SK-N-SH (cell line): ENCODE measurements at regions not wholly inside any gene's neighbourhood (a gene's known extent, or its start where the extent isn't known, plus 50 kb on each side); places are given as distances from the start of the nearest gene placed in this dataset.

ENCODE experiments used
- CTCF ChIA-PET: fragments of 300-600, 350-600 bp; formaldehyde crosslinking; extraction: SDS; loops from one replicate; lab custom pipeline; 2021; lab: Yijun Ruan, JAX
- POLR2A ChIA-PET: fragments of 350-600 bp; sonication (Branson Sonifier 250); formaldehyde crosslinking; extraction: SDS; loops from one replicate; lab custom pipeline; 2020; ENCODE audit warnings: antibody characterized with exemption, inconsistent platforms; lab: Yijun Ruan, JAX
- DNase-seq: peaks from one replicate; pipeline ENCODE4 v3.0.0; 2012
- H2AFZ ChIP-seq: fragments of 200-600 bp; sonication (generic); 2 replicates; pipeline ENCODE4 v1.8.1; 2016; ENCODE audit warnings: antibody characterized with exemption, mild to moderate bottlenecking, low read depth
- H3F3A ChIP-seq: fragments of 200-600 bp; sonication (generic); replicated peaks from 2 replicates; pipeline ENCODE3; 2016; ENCODE audit warnings: antibody characterized with exemption, mild to moderate bottlenecking; ENCODE audit not compliant: insufficient read depth
- H3K27ac ChIP-seq, 2 experiments: fragments of 200-500 bp in 1 of 2; fragments of 200-600 bp in 1 of 2; sonication (Bioruptor generic) in 1 of 2; sonication (generic), shearing (Covaris generic) in 1 of 2; 2 replicates each; pipeline versions ENCODE4 v1.5.1 to v1.6.1; 2014 to 2016; ENCODE audit warnings: low read depth in 2 of 2, inconsistent platforms in 1 of 2, low read length in 1 of 2, mild to moderate bottlenecking in 1 of 2, mixed read lengths in 1 of 2
- H3K27me3 ChIP-seq: fragments of 200-600 bp; sonication (generic), shearing (Covaris generic); 2 replicates; pipeline ENCODE4 v1.6.1; 2016; ENCODE audit warnings: mixed run types; ENCODE audit not compliant: insufficient read depth
- H3K36me3 ChIP-seq, 2 experiments: fragments of 200-500 bp in 1 of 2; fragments of 200-600 bp in 1 of 2; sonication (Bioruptor generic) in 1 of 2; sonication (generic) in 1 of 2; replicated peaks in 1 of 2; 2 replicates each; pipeline versions ENCODE3 to v1.5.1; 2014 to 2016; ENCODE audit warnings: low read length in 1 of 2, mild to moderate bottlenecking in 1 of 2; ENCODE audit not compliant: insufficient read depth in 2 of 2, control insufficient read depth in 1 of 2
- H3K4me1 ChIP-seq, 2 experiments: fragments of 200-500 bp in 1 of 2; fragments of 200-600 bp in 1 of 2; sonication (Bioruptor generic) in 1 of 2; sonication (generic), shearing (Covaris generic) in 1 of 2; 2 replicates each; pipeline versions ENCODE4 v1.5.1 to v1.6.1; 2014 to 2016; ENCODE audit warnings: low read depth in 1 of 2, low read length in 1 of 2, mixed run types in 1 of 2; ENCODE audit not compliant: insufficient read depth in 2 of 2, control insufficient read depth in 1 of 2
- H3K4me2 ChIP-seq: fragments of 200-600 bp; sonication (generic), shearing (Covaris generic); 2 replicates; pipeline ENCODE4 v1.6.1; 2017; ENCODE audit warnings: mixed run types
- H3K4me3 ChIP-seq, 2 experiments: fragments of 200-500 bp in 1 of 2; fragments of 200-600 bp in 1 of 2; sonication (Bioruptor generic) in 1 of 2; sonication (generic), shearing (Covaris generic) in 1 of 2; 2 replicates each; pipeline versions ENCODE4 v1.5.1 to v1.8.1; 2014 to 2016; ENCODE audit warnings: low read depth in 2 of 2, inconsistent platforms in 1 of 2, low read length in 1 of 2, mild to moderate bottlenecking in 1 of 2, mixed read lengths in 1 of 2, moderate library complexity in 1 of 2
- H3K79me2 ChIP-seq: fragments of 200-600 bp; sonication (generic); 2 replicates; pipeline ENCODE4 v1.8.1; 2017; ENCODE audit warnings: mild to moderate bottlenecking; ENCODE audit not compliant: insufficient read depth
- H3K9ac ChIP-seq: fragments of 200-600 bp; sonication (generic); 2 replicates; pipeline ENCODE4 v1.6.1; 2017; ENCODE audit warnings: mixed run types
- H3K9me2 ChIP-seq: fragments of 200-600 bp; sonication (generic); 2 replicates; pipeline ENCODE4 v1.6.1; 2017; ENCODE audit warnings: mixed run types
- H3K9me3 ChIP-seq: fragments of 200-600 bp; sonication (generic); 2 replicates; pipeline ENCODE4 v1.6.1; 2017; ENCODE audit warnings: mixed run types, mild to moderate bottlenecking, moderate library complexity
- H4K20me1 ChIP-seq: fragments of 200-600 bp; sonication (generic); 2 replicates; pipeline ENCODE4 v1.6.1; 2017; ENCODE audit warnings: mild to moderate bottlenecking, mixed run types; ENCODE audit not compliant: insufficient read depth
- CTCF ChIP-seq: fragments of 200-600 bp; sonication (generic); IDR thresholded peaks from 2 replicates; pipeline ENCODE4 v1.6.1; 2017; ENCODE audit warnings: antibody characterized with exemption, mild to moderate bottlenecking, moderate library complexity
- EZH2phosphoT487 ChIP-seq: fragments of 200-600 bp; sonication (generic); IDR thresholded peaks from 2 replicates; pipeline ENCODE4 v1.6.1; 2017; ENCODE audit warnings: low read depth, mixed run types, mild to moderate bottlenecking, antibody characterized with exemption, moderate library complexity, borderline replicate concordance
- FOXJ3 ChIP-seq: sonication (generic); formaldehyde crosslinking; IDR thresholded peaks from 2 replicates; pipeline ENCODE4 v1.5.1; 2020; ENCODE audit warnings: mild to moderate bottlenecking, missing genetic modification reagents
- GATA2 ChIP-seq: sonication (generic); formaldehyde crosslinking; IDR thresholded peaks from 2 replicates; pipeline ENCODE4 v1.5.0; 2020; ENCODE audit warnings: mild to moderate bottlenecking, missing genetic modification reagents
- IRF3 ChIP-seq: fragments of 150-350 bp; IDR thresholded peaks from 2 replicates; pipeline ENCODE4 v1.6.1; 2016; ENCODE audit warnings: mild to moderate bottlenecking, low read depth, low read length
- NRF1 ChIP-seq: IDR thresholded peaks from 2 replicates; pipeline ENCODE4 v1.6.1; 2012; ENCODE audit warnings: low read depth, mild to moderate bottlenecking, low read length
- REST ChIP-seq: IDR thresholded peaks from 2 replicates; pipeline ENCODE4 v1.6.1; 2012; ENCODE audit warnings: mild to moderate bottlenecking, low read depth, low read length, moderate library complexity
- RFX5 ChIP-seq: IDR thresholded peaks from 2 replicates; pipeline ENCODE4 v1.6.1; 2012; ENCODE audit warnings: mild to moderate bottlenecking, improper control_type of control experiment, low read length
- SIN3A ChIP-seq: IDR thresholded peaks from 2 replicates; pipeline ENCODE4 v1.6.1; 2012; ENCODE audit warnings: low read depth, mild to moderate bottlenecking, low read length, moderate library complexity, borderline replicate concordance
- TCF12 ChIP-seq: IDR thresholded peaks from 2 replicates; pipeline ENCODE4 v1.4.0; 2012
- USF2 ChIP-seq: fragments of 150-350 bp; IDR thresholded peaks from 2 replicates; pipeline ENCODE4 v1.6.1; 2017; ENCODE audit warnings: antibody characterized with exemption, low read length, low read depth, borderline replicate concordance
- YY1 ChIP-seq: IDR thresholded peaks from 2 replicates; pipeline ENCODE4 v1.4.0; 2012; ENCODE audit warnings: low read depth, mild to moderate bottlenecking
- WGBS: methylation state at CpG from one replicate; pipeline ENCODE4 v1.1.6; 2017; ENCODE audit warnings: low lambda C conversion rate; 5-methylcytosine and 5-hydroxymethylcytosine counted together
- TF ChIP-seq, protein P1 (sequence below): IDR thresholded peaks from 2 replicates; pipeline ENCODE4; 2012

DNA sequence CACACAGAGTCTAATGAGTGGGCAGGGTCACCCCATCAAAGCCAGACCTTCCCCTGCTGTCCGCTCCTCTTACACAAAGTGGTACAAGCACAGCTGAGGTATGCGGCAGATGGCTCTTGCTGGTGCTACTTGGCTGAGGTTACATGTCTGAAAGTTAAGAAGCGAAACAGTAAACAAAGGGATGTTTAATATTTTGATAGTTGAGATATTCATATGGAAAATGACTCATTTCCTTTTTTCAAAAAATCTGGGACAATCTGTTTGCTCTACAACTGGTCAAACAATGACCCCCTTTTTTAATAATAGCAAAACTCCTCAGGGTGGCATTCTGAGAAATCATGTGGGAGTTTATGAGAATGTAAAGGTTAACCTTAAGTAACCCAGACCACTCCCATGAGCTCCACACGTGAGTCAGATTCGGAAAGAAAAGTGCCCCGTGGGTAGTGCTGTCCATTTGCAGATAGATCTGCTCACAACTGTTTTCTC is 245.3 kb downstream of the TBXT start:
- no peaks in the 10 kb centered on the region for H3K4me1 ChIP-seq
- ChIA-PET CTCF (no interaction called here), POLR2A (no interaction called here)
- H3K27ac ChIP-seq, result no peak overlapping the region
- H3K79me2 ChIP-seq, result no peaks in the 10 kb centered on the region
- no peaks in the 10 kb centered on the region for H3F3A ChIP-seq
- no peak overlapping the region for H3K4me2 ChIP-seq
- H3K9me3 ChIP-seq, result no peaks in the 10 kb centered on the region
- no peak overlapping the region for H2AFZ ChIP-seq
- DNase-seq, result no peak
- no peak overlapping the region for H3K4me3 ChIP-seq
- H3K9ac ChIP-seq, result no peak overlapping the region
- TF ChIP-seq, protein P1, sequence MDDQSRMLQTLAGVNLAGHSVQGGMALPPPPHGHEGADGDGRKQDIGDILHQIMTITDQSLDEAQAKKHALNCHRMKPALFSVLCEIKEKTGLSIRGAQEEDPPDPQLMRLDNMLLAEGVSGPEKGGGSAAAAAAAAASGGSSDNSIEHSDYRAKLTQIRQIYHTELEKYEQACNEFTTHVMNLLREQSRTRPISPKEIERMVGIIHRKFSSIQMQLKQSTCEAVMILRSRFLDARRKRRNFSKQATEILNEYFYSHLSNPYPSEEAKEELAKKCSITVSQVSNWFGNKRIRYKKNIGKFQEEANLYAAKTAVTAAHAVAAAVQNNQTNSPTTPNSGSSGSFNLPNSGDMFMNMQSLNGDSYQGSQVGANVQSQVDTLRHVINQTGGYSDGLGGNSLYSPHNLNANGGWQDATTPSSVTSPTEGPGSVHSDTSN, result no peak
- no peak for TF ChIP-seq EZH2phosphoT487
- TF ChIP-seq USF2, result no peak
- TF ChIP-seq YY1, result no peak
- no peak for TF ChIP-seq CTCF
- no peak for TF ChIP-seq TCF12
- no peak for TF ChIP-seq GATA2 (CRISPR knock-in tag)
- TF ChIP-seq RFX5, result no peak
- WGBS, result 33% methylated on average over 6 of the region's 6 CpGs
- H3K36me3 ChIP-seq, result no peaks in the 10 kb centered on the region
- H3K27me3 ChIP-seq, result no peaks in the 10 kb centered on the region
- no peaks in the 10 kb centered on the region for H3K9me2 ChIP-seq
- no peaks in the 10 kb centered on the region for H4K20me1 ChIP-seq

DNA sequence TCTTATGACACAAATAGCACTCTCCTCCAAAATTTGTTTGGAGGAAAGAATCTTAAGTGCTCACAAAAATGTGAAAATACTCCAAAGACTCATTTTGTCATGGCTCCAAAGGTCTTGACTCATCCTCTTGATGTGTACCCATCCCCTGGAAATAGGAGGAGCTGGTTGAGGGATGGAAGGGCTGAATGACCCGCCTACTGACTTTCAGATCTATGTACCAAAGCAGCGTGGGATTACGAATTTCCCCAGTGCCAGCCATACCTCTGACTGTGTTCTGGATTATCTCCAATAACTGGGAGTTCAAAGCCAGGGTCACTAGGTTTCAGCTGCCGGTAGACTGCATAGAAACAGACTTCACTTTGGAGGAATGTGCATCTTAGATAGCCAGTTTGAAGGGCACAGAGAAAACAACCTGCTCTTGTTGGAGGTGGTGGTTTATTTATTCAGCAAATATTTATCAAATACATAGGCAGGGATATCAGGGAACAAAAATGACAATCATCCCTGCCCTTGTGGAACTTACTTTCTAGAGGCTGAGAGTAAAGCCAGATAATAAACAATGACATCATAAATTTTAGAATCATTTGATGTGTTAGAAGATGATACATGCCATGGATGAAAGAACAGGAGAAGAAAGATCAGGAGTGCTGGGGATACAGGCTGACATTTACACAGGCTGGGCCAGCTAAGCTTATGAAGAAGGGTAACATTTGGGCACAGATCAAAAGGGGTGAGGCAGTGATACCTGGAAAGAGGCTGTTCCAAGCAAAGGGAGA is 246.6 kb downstream of the TBXT start:
- Histone ChIP-seq H3K9ac (no peak overlapping the region), H3K36me3 (no peaks in the 10 kb centered on the region), H3K4me1 (no peaks in the 10 kb centered on the region), H3K79me2 (no peaks in the 10 kb centered on the region), H3K9me3 (no peaks in the 10 kb centered on the region), H4K20me1 (no peaks in the 10 kb centered on the region), H3K27ac (no peak overlapping the region), H3K27me3 (no peaks in the 10 kb centered on the region), H3K4me3 (no peak overlapping the region), H2AFZ (no peak overlapping the region), H3K9me2 (no peaks in the 10 kb centered on the region), H3F3A (no peaks in the 10 kb centered on the region), H3K4me2 (no peak overlapping the region)
- POLR2A ChIA-PET, result no interaction called here
- DNase-seq, result no peak
- 24% methylated on average over 4 of the region's 4 CpGs for WGBS
- CTCF ChIA-PET, result interaction anchor here (1.4 kb wide), 1 partner anchor 60 kb away, joined by 3 read pairs; no protein-coding TSS in a partner anchor
- TF ChIP-seq FOXJ3 (CRISPR knock-in tag) (no peak), SIN3A (no peak), USF2 (no peak), REST (no peak), IRF3 (no peak), NRF1 (no peak)
